Loucy (cell line): ENCODE measurements at regions not wholly inside any gene's neighbourhood (a gene's known extent, or its start where the extent isn't known, plus 50 kb on each side); places are given as distances from the start of the nearest gene placed in this dataset.

Experiments
- CTCF ChIP-seq: fragments of 200-600 bp; sonication (generic); conservative IDR thresholded peaks from 2 replicates; pipeline ENCODE4 v1.5.1; 2014; ENCODE audit warnings: mild to moderate bottlenecking, antibody characterized with exemption, low read length
- EZH2phosphoT487 ChIP-seq: fragments of 200-600 bp; IDR thresholded peaks from 2 replicates; pipeline ENCODE4 v1.6.1; 2018; ENCODE audit warnings: antibody characterized with exemption, mild to moderate bottlenecking, moderate library complexity, borderline replicate concordance

DNA sequence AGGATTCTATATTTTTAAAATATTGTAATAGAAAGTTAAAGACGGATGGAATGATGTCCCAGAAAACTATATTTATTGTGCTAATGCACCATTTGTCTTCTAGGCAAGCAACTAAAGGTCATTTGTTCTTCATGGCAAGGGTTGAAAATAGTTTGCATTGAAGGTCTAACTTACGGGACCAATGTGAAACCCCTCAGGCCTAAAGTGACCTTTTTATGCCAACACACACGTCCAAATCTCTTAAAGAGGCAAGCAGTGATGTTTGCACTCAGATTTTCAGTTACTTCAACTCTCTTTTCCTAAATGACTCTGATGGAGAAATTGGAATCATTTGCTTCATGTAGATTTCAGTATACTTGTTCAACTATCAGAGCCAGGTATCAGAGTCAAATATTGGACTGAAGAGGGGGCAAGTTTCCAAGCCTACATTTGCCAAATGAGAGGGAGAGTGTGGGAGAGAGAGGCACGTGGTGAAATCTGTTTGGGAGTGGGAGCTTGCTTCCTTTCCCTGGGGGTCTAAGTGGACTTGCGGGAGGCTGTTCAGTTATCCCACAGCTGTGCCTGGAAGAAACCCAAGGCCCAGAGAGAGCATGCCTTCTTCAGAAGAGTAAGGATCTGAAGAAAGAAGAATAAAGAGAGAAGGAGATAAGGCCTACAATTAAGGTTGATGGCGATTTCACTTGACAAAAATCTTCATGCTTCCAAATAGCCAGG, 459.8 kb downstream of the BCAT1 start:
- TF ChIP-seq CTCF (no peak), EZH2phosphoT487 (no peak)
